OCI-LY3 (cell line): ENCODE measurements at regions not wholly inside any gene's neighbourhood (a gene's known extent, or its start where the extent isn't known, plus 50 kb on each side); places are given as distances from the start of the nearest gene placed in this dataset.

Source experiments
- CTCF ChIP-seq: fragments of 200-600, 300-600 bp; sonication (generic); IDR thresholded peaks from 2 replicates; pipeline ENCODE4 v1.5.1; 2014; ENCODE audit warnings: antibody characterized with exemption, low read length, low read depth
- EZH2phosphoT487 ChIP-seq: fragments of 200-600 bp; shearing (Covaris generic); IDR thresholded peaks from 2 replicates; pipeline ENCODE4 v1.6.1; 2018; ENCODE audit warnings: antibody characterized with exemption, mixed run types, low read depth

- TF ChIP-seq CTCF (no peak), EZH2phosphoT487 (no peak)
Observed at GRCh38 chr11:30091737-30092136, 74.9 kb upstream of the KCNA4 start.
